ENCODE measurements at regions not wholly inside any gene's neighbourhood (a gene's known extent, or its start where the extent isn't known, plus 50 kb on each side); places are given as distances from the start of the nearest gene placed in this dataset.

DNA sequence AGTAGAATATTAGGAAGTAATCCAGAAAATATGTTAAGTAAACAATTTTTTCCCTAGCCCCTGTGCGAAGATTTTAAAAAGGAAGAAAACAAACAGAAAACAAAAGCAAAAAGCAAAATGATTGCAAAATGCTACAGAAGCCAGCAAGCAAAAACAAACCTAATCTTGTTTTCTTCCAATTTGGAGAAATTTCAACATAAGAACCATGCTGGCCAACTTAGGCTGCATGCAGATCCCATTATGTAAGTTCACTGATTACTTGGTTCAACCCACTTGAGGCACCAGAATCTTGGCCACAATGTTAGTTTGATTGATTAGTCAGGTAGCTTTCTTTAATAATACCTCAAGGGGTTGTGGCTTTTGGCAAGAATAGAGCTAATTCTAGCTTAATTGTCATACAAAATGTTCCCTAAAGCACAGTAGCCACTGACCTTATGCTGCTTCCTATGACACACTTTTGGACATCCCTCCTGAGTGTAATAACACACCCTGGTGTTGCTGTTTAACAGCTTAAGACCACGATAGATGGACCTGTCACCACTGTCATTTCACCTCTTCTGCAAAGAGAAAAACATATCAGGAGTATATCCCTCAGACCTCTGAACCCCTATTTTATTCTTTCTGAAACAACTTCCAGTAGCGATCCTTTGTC, 2342.1 kb downstream of the PCDH7 start:
- Mint-ChIP-seq H3K27me3 (no peaks in the 10 kb centered on the region), H3K9me3 (peaks cover 5% of the 10 kb centered on the region), H3K27ac (no peak overlapping the region), H3K4me1 (ENCODE audit: unreplicated experiment) (peaks cover 24% of the 10 kb centered on the region), H3K36me3 (no peaks in the 10 kb centered on the region), H3K4me3 (no peak overlapping the region)
- no peak for DNase-seq (ENCODE audit: extremely low spot score, unreplicated experiment)
- TF ChIP-seq, protein P1, sequence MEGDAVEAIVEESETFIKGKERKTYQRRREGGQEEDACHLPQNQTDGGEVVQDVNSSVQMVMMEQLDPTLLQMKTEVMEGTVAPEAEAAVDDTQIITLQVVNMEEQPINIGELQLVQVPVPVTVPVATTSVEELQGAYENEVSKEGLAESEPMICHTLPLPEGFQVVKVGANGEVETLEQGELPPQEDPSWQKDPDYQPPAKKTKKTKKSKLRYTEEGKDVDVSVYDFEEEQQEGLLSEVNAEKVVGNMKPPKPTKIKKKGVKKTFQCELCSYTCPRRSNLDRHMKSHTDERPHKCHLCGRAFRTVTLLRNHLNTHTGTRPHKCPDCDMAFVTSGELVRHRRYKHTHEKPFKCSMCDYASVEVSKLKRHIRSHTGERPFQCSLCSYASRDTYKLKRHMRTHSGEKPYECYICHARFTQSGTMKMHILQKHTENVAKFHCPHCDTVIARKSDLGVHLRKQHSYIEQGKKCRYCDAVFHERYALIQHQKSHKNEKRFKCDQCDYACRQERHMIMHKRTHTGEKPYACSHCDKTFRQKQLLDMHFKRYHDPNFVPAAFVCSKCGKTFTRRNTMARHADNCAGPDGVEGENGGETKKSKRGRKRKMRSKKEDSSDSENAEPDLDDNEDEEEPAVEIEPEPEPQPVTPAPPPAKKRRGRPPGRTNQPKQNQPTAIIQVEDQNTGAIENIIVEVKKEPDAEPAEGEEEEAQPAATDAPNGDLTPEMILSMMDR (conservative IDR thresholded peaks at IDR 0.05) = no peak

DNA sequence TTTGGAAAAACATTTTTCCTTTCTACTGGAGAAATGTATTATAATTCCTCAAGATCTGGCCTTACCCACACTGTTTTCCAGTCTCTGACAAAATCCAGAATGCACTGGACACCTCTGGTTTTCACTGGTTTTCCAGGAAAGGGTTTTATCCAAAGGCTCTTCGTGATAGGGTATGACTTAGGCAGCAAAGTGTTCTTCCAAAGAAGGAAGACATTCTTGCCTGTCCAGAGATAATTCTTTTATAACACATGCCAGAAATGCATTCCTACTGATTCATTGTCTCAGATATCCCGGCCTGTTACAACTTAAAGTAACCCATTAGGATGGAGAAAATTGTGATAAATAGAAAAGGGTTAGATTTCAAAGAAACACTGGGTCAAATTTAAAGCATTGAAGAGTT, 2343.1 kb downstream of the PCDH7 start:
- Mint-ChIP-seq H3K27ac (no peak overlapping the region), H3K27me3 (no peaks in the 10 kb centered on the region), H3K36me3 (no peaks in the 10 kb centered on the region), H3K9me3 (peaks cover 5% of the 10 kb centered on the region), H3K4me1 (ENCODE audit: unreplicated experiment) (peaks cover 24% of the 10 kb centered on the region), H3K4me3 (no peak overlapping the region)
- DNase-seq (ENCODE audit: extremely low spot score, unreplicated experiment) = no peak
- TF ChIP-seq, protein P1 (conservative IDR thresholded peaks at IDR 0.05) = no peak

DNA sequence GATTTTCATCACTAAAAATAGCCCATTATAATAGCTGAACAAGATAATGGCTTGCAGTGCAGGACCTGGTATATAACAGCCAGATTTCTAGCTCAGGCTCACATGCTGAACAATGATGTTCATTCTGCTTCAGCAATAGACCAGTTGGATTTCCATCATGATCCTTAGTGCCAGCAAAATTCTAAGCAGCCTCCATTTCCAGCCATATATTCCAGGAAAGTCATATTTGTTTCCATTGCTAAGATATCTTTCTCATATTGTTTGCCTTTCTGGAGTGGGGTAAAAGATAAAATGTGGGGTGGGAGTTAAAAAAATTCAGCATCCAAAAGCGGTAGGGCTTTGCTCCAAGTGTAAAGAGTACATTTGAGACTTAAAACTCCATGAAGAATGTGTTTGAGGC, 2344.1 kb downstream of the PCDH7 start:
- Mint-ChIP-seq H3K27me3 (no peaks in the 10 kb centered on the region), H3K27ac (no peak overlapping the region), H3K9me3 (peaks cover 9% of the 10 kb centered on the region), H3K4me1 (ENCODE audit: unreplicated experiment) (peaks cover 24% of the 10 kb centered on the region), H3K36me3 (no peaks in the 10 kb centered on the region), H3K4me3 (no peak overlapping the region)
- no peak for DNase-seq (ENCODE audit: extremely low spot score, unreplicated experiment)
- TF ChIP-seq, protein P1 (conservative IDR thresholded peaks at IDR 0.05) = no peak

DNA sequence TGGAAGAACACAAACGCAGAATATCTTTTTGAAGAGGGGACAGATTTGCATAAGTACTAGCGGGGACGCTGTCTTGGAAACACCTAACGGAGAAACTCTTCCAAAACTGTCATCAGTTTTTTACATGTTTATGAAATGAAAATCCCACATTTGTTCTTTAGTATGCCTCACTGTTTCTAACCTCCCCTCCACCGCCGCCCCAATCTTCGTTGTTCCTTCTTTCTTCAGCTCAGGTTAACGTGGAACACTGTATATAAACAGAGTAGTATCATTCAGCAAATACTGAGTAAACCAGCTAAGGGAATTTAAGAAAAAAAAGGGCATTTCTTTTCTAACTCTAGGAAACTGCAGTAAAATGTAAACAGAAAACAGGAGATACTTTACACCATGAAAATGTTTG, 2345.6 kb downstream of the PCDH7 start:
- Mint-ChIP-seq H3K36me3 (no peaks in the 10 kb centered on the region), H3K9me3 (peaks cover 14% of the 10 kb centered on the region), H3K27ac (no peak overlapping the region), H3K4me3 (no peak overlapping the region), H3K4me1 (ENCODE audit: unreplicated experiment) (peaks cover 22% of the 10 kb centered on the region), H3K27me3 (no peaks in the 10 kb centered on the region)
- TF ChIP-seq, protein P1 (conservative IDR thresholded peaks at IDR 0.05) = no peak
- DNase-seq (ENCODE audit: extremely low spot score, unreplicated experiment) = no peak

DNA sequence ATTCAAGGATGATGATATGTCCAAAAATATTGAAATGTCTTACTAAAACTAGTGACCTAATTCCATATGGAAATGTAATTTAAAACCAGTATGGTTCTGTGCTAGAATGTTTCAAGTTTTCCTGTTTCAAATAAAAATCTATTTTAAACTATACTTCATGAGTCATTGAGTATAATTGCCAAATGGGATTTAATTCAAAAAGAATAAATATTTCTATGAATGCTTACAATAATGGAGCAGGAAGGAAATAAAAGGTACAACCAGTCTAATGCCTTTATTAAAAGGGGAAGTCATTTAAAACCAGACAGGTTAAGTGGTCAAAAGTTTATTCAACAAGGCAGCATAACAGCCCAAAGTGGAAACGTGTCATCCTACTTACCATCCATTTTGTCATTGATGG, 2347.1 kb downstream of the PCDH7 start:
- Mint-ChIP-seq H3K9me3 (peaks cover 19% of the 10 kb centered on the region), H3K4me3 (no peak overlapping the region), H3K27me3 (no peaks in the 10 kb centered on the region), H3K36me3 (peaks cover 5% of the 10 kb centered on the region), H3K4me1 (ENCODE audit: unreplicated experiment) (peaks cover 27% of the 10 kb centered on the region), H3K27ac (no peak overlapping the region)
- TF ChIP-seq, protein P1 (conservative IDR thresholded peaks at IDR 0.05) = no peak
- no peak for DNase-seq (ENCODE audit: extremely low spot score, unreplicated experiment)

DNA sequence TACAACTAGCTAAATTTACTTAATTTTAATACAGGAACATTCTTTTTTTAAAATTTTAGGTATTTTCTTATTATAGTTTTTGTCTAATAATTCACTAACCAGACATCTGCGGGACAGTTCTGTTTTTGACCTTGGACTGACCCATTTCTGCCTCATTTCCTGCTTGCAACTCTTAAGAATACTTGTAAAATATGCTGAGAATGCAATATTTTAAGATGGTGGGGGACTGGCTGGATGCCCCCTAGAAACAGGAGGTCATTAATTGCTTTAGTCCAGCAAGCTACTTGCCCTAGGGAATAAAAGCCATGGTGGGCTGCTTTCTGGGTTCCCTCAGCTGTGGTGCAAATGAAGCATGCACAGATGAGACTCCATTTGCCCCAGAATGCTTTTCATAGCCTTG, 2348.4 kb downstream of the PCDH7 start:
- H3K4me1 Mint-ChIP-seq (ENCODE audit: unreplicated experiment) = peaks cover 34% of the 10 kb centered on the region

More for the DNA sequence above, 2348.4 kb downstream of the PCDH7 start:
- Mint-ChIP-seq H3K36me3 (peaks cover 5% of the 10 kb centered on the region), H3K9me3 (peaks cover 14% of the 10 kb centered on the region), H3K4me3 (no peak overlapping the region), H3K27me3 (no peaks in the 10 kb centered on the region), H3K27ac (no peak overlapping the region)
- TF ChIP-seq, protein P1 (conservative IDR thresholded peaks at IDR 0.05) = no peak
- DNase-seq (ENCODE audit: extremely low spot score, unreplicated experiment) = no peak

All from type B pancreatic cell (in vitro differentiated cells).